Osteocyte (in vitro differentiated cells): ENCODE measurements at regions not wholly inside any gene's neighbourhood (a gene's known extent, or its start where the extent isn't known, plus 50 kb on each side); places are given as distances from the start of the nearest gene placed in this dataset.

ENCODE experiments used
- DNase-seq: peaks from one replicate; pipeline ENCODE4 v3.0.0; 2021; ENCODE audit warnings: mixed read lengths; ENCODE audit not compliant: unreplicated experiment; ENCODE audit errors: extremely low spot score
- H3K27ac Mint-ChIP-seq: one replicate; pipeline ENCODE4 v1.8.0; 2021; ENCODE audit warnings: mild to moderate bottlenecking, mixed read lengths; ENCODE audit not compliant: unreplicated experiment
- H3K27me3 Mint-ChIP-seq: one replicate; pipeline ENCODE4 v1.8.0; 2021; ENCODE audit warnings: mixed read lengths; ENCODE audit not compliant: unreplicated experiment
- H3K36me3 Mint-ChIP-seq: one replicate; pipeline ENCODE4 v1.8.0; 2021; ENCODE audit warnings: mixed read lengths; ENCODE audit not compliant: unreplicated experiment
- H3K4me1 Mint-ChIP-seq: one replicate; pipeline ENCODE4 v1.8.0; 2021; ENCODE audit warnings: mixed read lengths; ENCODE audit not compliant: unreplicated experiment
- H3K4me3 Mint-ChIP-seq: one replicate; pipeline ENCODE4 v1.8.0; 2021; ENCODE audit warnings: mild to moderate bottlenecking, moderate library complexity, mixed read lengths; ENCODE audit not compliant: unreplicated experiment
- H3K9me3 Mint-ChIP-seq: one replicate; pipeline ENCODE4 v1.8.0; 2021; ENCODE audit warnings: mixed read lengths; ENCODE audit not compliant: unreplicated experiment
- TF ChIP-seq, protein P1 (sequence below): fragments of 200-600 bp; sonication (generic); IDR thresholded peaks from 2 replicates; pipeline ENCODE4 v1.5.0; 2021; ENCODE audit warnings: antibody characterized with exemption, mild to moderate bottlenecking, moderate library complexity

DNA sequence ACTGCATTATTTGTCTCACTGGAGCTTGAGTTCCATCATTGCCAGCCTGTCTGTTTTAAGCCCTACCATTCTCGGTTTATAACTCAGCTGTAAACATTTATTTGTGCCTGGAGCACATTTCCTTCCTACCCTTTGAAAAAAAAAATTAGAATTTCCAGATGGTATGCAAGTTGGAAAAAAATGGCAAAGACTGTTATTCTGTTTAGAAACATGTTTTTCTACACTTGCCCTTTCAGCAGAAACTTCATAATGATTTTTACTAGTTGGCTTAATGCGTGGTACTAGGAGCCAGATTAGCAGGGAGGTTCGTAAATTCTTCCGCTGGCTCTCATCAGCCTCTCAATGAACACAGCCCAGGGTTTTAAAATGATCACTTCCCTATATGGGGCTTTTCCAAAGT is 238.8 kb upstream of the WWC1 start:
- no peaks in the 10 kb centered on the region for H3K9me3 Mint-ChIP-seq

DNA sequence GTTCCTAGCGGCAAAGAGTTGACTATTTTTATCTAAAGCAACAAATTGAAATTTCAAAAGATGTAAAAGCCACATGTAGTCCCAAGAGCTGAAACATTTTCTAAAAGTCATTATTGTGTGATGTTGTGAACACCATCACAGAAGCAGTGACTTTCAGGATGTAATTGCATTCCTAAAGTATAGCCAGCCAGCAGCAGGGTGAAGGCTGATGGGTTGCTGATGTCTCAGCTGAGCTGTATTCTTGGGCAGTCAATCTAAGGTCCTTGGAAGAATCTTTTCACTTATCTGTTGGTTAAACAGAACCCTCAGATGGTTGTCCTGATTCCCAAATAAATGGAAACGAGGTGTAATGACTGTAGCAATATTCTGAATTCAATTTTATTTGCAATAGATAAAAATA is 237.4 kb upstream of the WWC1 start:
- Mint-ChIP-seq H3K36me3 (no peaks in the 10 kb centered on the region), H3K27ac (no peak overlapping the region), H3K4me1 (no peaks in the 10 kb centered on the region), H3K4me3 (no peak overlapping the region), H3K27me3 (peaks cover 4% of the 10 kb centered on the region), H3K9me3 (no peaks in the 10 kb centered on the region)
- DNase-seq: no peak
- TF ChIP-seq, protein P1, sequence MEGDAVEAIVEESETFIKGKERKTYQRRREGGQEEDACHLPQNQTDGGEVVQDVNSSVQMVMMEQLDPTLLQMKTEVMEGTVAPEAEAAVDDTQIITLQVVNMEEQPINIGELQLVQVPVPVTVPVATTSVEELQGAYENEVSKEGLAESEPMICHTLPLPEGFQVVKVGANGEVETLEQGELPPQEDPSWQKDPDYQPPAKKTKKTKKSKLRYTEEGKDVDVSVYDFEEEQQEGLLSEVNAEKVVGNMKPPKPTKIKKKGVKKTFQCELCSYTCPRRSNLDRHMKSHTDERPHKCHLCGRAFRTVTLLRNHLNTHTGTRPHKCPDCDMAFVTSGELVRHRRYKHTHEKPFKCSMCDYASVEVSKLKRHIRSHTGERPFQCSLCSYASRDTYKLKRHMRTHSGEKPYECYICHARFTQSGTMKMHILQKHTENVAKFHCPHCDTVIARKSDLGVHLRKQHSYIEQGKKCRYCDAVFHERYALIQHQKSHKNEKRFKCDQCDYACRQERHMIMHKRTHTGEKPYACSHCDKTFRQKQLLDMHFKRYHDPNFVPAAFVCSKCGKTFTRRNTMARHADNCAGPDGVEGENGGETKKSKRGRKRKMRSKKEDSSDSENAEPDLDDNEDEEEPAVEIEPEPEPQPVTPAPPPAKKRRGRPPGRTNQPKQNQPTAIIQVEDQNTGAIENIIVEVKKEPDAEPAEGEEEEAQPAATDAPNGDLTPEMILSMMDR: no peak

More for the DNA sequence above, 238.8 kb upstream of the WWC1 start:
- no peaks in the 10 kb centered on the region for H3K36me3 Mint-ChIP-seq
- H3K4me3 Mint-ChIP-seq: no peak overlapping the region
- no peak overlapping the region for H3K27ac Mint-ChIP-seq
- H3K27me3 Mint-ChIP-seq: peaks cover 4% of the 10 kb centered on the region
- TF ChIP-seq, protein P1: no peak
- no peaks in the 10 kb centered on the region for H3K4me1 Mint-ChIP-seq
- no peak for DNase-seq

DNA sequence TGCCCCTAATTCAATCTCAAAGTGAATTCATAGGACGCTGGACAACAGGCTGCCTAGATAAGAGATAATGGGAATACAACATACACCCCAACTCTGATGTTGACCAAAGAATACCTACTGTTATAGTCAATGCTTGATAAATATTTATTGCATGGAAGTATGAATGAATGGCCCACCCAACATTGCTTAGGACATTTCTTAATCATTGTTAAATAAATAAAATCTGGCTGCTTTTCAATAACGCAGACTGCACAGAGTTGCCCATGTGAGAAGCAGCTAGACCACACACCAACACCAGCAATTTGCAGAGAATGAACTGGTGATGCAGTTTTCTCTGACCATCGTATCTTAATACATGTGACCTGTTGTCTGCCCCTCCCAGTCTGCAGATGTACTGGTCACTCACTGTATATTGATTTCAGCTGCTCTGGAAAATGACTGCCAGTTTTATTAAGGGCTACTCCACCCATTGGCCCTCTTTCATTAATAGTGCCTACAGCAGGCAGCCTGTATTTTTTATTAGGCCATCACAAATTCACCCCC is 236.2 kb upstream of the WWC1 start:
- Mint-ChIP-seq H3K27ac (no peak overlapping the region), H3K4me1 (no peaks in the 10 kb centered on the region), H3K27me3 (no peaks in the 10 kb centered on the region), H3K9me3 (no peaks in the 10 kb centered on the region), H3K4me3 (no peak overlapping the region), H3K36me3 (no peaks in the 10 kb centered on the region)
- TF ChIP-seq, protein P1: no peak
- DNase-seq: no peak

DNA sequence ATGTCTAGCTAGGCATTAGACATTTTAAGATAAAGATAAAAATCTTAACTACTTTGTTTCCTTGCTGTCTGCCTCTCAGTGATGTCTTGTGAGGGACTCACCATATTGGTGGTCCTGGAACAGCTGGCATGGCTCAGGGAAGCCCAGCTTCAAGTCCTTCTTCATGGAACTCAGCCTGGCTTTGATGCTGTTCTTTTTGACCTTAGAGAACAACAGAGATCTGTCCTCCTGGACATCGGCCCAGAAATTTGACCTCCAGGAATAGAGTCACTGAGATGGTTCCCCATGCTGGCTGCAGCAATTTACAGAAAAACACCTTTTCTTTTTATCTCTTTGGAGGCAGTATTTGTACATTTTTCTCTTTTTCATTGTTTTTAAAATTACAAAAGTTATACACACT is 235.5 kb upstream of the WWC1 start:
- H3K9me3 Mint-ChIP-seq: no peaks in the 10 kb centered on the region
- H3K27ac Mint-ChIP-seq: no peak overlapping the region
- no peaks in the 10 kb centered on the region for H3K36me3 Mint-ChIP-seq
- no peak for DNase-seq
- H3K27me3 Mint-ChIP-seq: no peaks in the 10 kb centered on the region
- TF ChIP-seq, protein P1: no peak
- H3K4me3 Mint-ChIP-seq: no peak overlapping the region
- H3K4me1 Mint-ChIP-seq: no peaks in the 10 kb centered on the region

DNA sequence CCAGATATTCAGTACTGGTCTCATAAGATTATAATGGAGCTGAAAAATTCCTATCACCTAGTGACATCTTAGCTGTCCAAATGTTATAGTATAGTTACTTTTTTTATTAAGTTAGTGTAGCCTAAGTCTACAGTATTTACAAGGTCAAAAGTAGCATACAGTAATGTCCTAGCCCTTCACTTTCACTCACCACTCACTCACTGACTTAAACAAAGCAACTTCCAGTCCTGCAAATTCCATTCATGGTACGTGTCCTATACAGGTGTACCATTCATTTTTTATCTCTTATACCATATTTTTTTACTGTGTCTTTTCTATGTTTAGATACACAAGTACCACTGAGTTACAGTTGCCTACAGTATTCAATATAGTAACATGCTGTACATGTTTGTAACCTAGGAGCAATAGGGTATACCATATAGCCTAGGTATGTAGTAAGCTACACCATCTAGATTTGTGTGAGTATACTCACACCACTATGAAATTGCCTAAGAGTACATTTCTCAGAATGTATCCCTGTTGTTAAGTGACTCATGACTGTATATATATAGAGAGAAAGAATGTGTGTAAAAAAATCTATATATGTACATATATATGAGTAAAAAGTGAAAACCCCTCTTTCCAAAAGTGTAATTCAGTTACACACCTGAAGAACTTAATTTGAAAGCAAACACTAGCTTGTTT is 234.8 kb upstream of the WWC1 start:
- no peaks in the 10 kb centered on the region for H3K9me3 Mint-ChIP-seq
- TF ChIP-seq, protein P1: no peak
- no peak for DNase-seq
- H3K27ac Mint-ChIP-seq: no peak overlapping the region
- no peaks in the 10 kb centered on the region for H3K36me3 Mint-ChIP-seq
- no peaks in the 10 kb centered on the region for H3K4me1 Mint-ChIP-seq
- H3K4me3 Mint-ChIP-seq: no peak overlapping the region
- H3K27me3 Mint-ChIP-seq: no peaks in the 10 kb centered on the region
